ENCODE measurements at regions not wholly inside any gene's neighbourhood (a gene's known extent, or its start where the extent isn't known, plus 50 kb on each side); places are given as distances from the start of the nearest gene placed in this dataset.

DNA sequence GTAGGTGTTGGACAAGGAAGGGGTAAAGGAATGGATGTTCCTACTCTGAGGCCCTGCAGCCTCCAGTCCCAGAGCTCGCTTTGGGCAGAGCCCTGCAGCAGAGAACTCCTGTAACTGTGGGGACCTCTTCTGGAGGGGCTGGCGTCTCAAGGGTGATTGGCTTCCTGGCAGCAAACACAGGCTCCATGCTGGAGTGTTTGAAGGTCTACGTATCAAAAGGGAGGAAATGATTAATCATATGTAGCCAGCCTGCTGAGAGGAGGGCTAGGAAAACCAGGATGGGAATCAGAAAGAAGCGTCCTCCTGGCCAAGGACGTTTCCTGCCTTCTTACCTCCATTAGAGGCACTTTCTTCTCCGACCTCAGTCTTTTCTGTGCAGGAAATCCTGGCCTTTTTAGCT lies 208.5 kb downstream of the TSHZ3 start:
- TF ChIP-seq, protein P1, sequence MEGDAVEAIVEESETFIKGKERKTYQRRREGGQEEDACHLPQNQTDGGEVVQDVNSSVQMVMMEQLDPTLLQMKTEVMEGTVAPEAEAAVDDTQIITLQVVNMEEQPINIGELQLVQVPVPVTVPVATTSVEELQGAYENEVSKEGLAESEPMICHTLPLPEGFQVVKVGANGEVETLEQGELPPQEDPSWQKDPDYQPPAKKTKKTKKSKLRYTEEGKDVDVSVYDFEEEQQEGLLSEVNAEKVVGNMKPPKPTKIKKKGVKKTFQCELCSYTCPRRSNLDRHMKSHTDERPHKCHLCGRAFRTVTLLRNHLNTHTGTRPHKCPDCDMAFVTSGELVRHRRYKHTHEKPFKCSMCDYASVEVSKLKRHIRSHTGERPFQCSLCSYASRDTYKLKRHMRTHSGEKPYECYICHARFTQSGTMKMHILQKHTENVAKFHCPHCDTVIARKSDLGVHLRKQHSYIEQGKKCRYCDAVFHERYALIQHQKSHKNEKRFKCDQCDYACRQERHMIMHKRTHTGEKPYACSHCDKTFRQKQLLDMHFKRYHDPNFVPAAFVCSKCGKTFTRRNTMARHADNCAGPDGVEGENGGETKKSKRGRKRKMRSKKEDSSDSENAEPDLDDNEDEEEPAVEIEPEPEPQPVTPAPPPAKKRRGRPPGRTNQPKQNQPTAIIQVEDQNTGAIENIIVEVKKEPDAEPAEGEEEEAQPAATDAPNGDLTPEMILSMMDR (IDR thresholded peaks at IDR 0.05; ENCODE audit: insufficient read depth, low read length, poor library complexity, severe bottlenecking): no peak
- Histone ChIP-seq H3K36me3 (ENCODE audit: control insufficient read depth, insufficient read depth, low read length) (no peaks in the 10 kb centered on the region), H3K4me3 (replicated peaks; ENCODE audit: low read depth, low read length) (no peak overlapping the region), H3K27me3 (replicated peaks; ENCODE audit: control insufficient read depth, insufficient read depth, low read length) (no peaks in the 10 kb centered on the region)
- DNase-seq (ENCODE audit: extremely low read depth, insufficient read length): no peak

DNA sequence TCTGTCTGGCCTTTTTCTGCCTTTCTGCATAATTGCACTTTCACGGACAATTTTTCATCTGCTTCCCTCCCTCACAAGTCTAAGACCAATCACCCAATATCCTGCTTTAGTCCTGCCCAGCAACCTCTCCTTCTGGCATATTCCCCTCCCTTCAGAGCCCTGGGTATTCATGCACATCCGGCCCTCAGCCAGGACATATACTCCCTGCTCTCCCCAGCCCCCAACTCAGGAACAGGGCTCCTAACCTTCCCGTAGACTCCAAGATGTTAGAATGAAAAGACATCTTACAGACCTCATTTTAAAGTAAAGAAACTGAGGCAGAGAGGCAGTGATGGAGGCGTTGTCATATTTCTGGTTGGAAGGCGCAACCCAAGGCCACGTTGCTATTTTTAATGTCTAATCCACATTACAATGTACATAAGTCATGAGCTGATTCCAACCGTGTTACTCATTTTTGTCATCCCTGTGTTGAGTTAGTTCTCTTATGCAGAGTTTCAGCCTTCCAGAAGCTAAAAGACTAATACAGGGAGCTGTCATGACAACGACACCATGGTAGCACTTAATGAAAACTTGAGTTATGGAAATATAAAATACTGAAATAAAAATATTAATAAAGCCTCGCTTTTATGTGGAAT lies 209.2 kb downstream of the TSHZ3 start:
- DNase-seq (ENCODE audit: extremely low read depth, insufficient read length): no peak
- TF ChIP-seq, protein P1 (IDR thresholded peaks at IDR 0.05; ENCODE audit: insufficient read depth, low read length, poor library complexity, severe bottlenecking): no peak
- H3K36me3 ChIP-seq (ENCODE audit: control insufficient read depth, insufficient read depth, low read length): no peaks in the 10 kb centered on the region
- no peak overlapping the region for H3K4me3 ChIP-seq (replicated peaks; ENCODE audit: low read depth, low read length)
- no peaks in the 10 kb centered on the region for H3K27me3 ChIP-seq (replicated peaks; ENCODE audit: control insufficient read depth, insufficient read depth, low read length)

DNA sequence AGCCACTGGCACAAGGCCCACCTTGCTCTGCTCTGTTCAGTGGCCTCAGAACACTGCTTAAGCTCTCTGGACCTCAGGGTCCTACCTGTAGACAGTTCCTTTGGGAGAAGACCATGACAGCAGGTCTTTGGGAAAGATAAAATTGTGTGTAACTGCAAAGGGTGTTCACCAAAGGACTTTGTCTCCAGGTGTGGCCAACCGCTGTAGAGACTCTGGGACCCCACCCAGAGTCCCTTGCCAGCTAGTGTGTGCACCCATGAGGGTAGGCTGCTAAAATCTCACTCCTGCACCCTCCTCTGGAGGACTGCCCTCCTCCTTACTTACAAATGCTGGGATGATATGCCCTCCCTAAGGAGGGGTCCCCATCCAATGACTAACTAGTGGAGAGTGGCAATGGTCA lies 211.2 kb downstream of the TSHZ3 start:
- no peak for DNase-seq (ENCODE audit: extremely low read depth, insufficient read length)
- Histone ChIP-seq H3K36me3 (ENCODE audit: control insufficient read depth, insufficient read depth, low read length) (no peaks in the 10 kb centered on the region), H3K4me3 (replicated peaks; ENCODE audit: low read depth, low read length) (no peak overlapping the region), H3K27me3 (replicated peaks; ENCODE audit: control insufficient read depth, insufficient read depth, low read length) (no peaks in the 10 kb centered on the region)
- TF ChIP-seq, protein P1 (IDR thresholded peaks at IDR 0.05; ENCODE audit: insufficient read depth, low read length, poor library complexity, severe bottlenecking): no peak

DNA sequence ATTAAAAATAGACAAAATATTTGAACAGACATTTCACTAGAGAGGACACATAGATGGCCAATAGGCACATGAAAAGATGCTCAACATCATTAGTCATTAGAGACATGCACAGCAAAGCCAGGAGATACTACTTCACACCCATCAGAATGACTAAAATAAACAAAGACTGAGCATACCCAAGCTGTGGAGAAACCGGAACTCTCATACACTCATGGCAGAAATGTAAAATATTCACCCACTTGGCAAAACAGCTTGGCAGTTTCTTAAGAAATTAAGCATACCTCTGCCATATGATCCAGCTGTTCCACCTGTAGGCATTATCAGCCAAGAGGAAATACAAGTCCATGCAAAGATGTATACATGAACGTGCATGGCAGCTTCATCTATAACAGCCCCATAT lies 213.4 kb downstream of the TSHZ3 start:
- TF ChIP-seq, protein P1 (IDR thresholded peaks at IDR 0.05; ENCODE audit: insufficient read depth, low read length, poor library complexity, severe bottlenecking): no peak
- no peak for DNase-seq (ENCODE audit: extremely low read depth, insufficient read length)
- no peaks in the 10 kb centered on the region for H3K27me3 ChIP-seq (replicated peaks; ENCODE audit: control insufficient read depth, insufficient read depth, low read length)
- H3K4me3 ChIP-seq (replicated peaks; ENCODE audit: low read depth, low read length): no peak overlapping the region
- H3K36me3 ChIP-seq (ENCODE audit: control insufficient read depth, insufficient read depth, low read length): no peaks in the 10 kb centered on the region

DNA sequence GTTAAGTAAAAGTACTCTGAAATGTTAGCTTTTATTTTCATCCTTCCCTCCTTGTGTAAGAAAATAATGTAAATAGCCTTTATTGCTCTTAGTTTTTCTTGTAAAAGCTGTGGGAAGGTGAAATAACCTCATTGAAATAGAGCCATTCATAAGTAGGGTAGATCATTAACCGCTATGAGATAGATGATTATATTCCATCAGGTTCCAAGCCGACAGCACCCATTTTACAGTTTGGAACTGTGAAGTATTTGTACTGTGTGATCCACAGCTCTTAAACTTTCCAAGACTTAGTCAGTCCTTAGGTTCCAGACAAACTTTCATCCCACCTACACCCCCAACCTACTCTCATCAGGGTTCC lies 216.5 kb downstream of the TSHZ3 start:
- no peak for DNase-seq (ENCODE audit: extremely low read depth, insufficient read length)
- Histone ChIP-seq H3K36me3 (ENCODE audit: control insufficient read depth, insufficient read depth, low read length) (no peaks in the 10 kb centered on the region), H3K27me3 (replicated peaks; ENCODE audit: control insufficient read depth, insufficient read depth, low read length) (no peaks in the 10 kb centered on the region), H3K4me3 (replicated peaks; ENCODE audit: low read depth, low read length) (no peak overlapping the region)
- TF ChIP-seq, protein P1 (IDR thresholded peaks at IDR 0.05; ENCODE audit: insufficient read depth, low read length, poor library complexity, severe bottlenecking): no peak

DNA sequence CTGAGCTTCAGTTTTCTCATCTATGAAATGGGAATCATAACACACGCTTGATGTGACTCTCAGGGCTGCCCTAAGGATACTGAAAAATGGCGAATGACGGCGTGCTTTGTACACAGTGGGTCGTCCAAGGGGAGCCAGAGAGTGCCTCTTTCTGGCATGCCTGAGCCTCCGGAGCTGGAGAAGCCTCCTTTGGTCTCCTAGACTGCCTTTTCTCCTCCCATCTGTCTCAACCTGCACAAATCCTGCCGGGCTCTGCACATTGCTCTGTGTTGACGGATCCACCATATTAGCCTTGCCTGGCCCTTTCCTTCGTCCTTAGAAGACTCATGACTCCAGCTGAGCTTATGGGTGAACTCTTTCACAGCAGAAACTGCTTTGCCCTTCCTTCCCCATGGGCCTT lies 220.9 kb downstream of the TSHZ3 start:
- Histone ChIP-seq H3K4me3 (replicated peaks; ENCODE audit: low read depth, low read length) (no peak overlapping the region), H3K27me3 (replicated peaks; ENCODE audit: control insufficient read depth, insufficient read depth, low read length) (no peaks in the 10 kb centered on the region), H3K36me3 (ENCODE audit: control insufficient read depth, insufficient read depth, low read length) (no peaks in the 10 kb centered on the region)
- no peak for DNase-seq (ENCODE audit: extremely low read depth, insufficient read length)
- TF ChIP-seq, protein P1 (IDR thresholded peaks at IDR 0.05; ENCODE audit: insufficient read depth, low read length, poor library complexity, severe bottlenecking): no peak
